BLaER1 treated with 17β-estradiol and CSF1 and Interleukin-3, amounts not matched to agents 10 nM and 100 nM (cell line): ENCODE measurements at regions not wholly inside any gene's neighbourhood (a gene's known extent, or its start where the extent isn't known, plus 50 kb on each side); places are given as distances from the start of the nearest gene placed in this dataset.

Experiments used
- H3K27ac ChIP-seq, 11 experiments: shearing (Covaris generic); formaldehyde crosslinking; 2 replicates each; pipeline ENCODE4 v1.8.1; 2022
- H3K27me3 ChIP-seq, 11 experiments: shearing (Covaris generic); formaldehyde crosslinking; 2 replicates each; pipeline ENCODE4 v1.8.1; 2022
- H3K36me3 ChIP-seq, 11 experiments: shearing (Covaris generic); formaldehyde crosslinking; 2 replicates each; pipeline ENCODE4 v1.8.1; 2022
- H3K4me1 ChIP-seq, 10 experiments: shearing (Covaris generic); formaldehyde crosslinking; 2 replicates each; pipeline ENCODE4 v1.8.1; 2022
- H3K4me2 ChIP-seq, 11 experiments: shearing (Covaris generic); formaldehyde crosslinking; 2 replicates each; pipeline ENCODE4 v1.8.1; 2022
- H3K4me3 ChIP-seq, 10 experiments: shearing (Covaris generic); formaldehyde crosslinking; 2 replicates each; pipeline ENCODE4 v1.8.1; 2022
- H3K9ac ChIP-seq, 11 experiments: shearing (Covaris generic); formaldehyde crosslinking; 2 replicates each; pipeline ENCODE4 v1.8.1; 2022
- H3K9me3 ChIP-seq, 11 experiments: shearing (Covaris generic); formaldehyde crosslinking; replicated peaks in 1 of 11; 2 replicates each; pipeline ENCODE4 v1.8.1; 2022
- H4K20me1 ChIP-seq, 11 experiments: shearing (Covaris generic); formaldehyde crosslinking; 2 replicates each; pipeline ENCODE4 v1.8.1; 2022
- Cebpa-rat ChIP-seq, 11 experiments: shearing (Covaris generic); IDR thresholded peaks; 2 replicates each; pipeline ENCODE4 v1.8.1; 2022

DNA sequence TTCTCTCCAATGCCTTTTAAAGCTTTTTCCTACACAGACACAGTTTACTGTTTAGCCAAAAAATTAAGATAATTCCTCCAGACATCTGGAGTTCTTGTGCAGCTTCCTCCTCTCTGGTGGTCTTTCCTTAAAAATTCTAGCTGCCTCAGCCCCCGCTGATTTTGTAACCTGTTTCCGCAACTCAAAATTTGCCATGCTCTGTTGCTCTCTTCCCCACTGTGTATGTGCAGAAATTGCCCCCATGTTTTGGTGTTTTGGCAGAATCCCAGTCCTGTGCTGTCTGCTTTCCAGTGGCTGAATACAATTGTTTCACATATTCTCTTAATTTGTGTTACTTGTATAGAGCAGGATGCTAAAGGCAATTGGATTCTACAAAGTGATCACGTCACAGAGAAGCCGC, 151.7 kb upstream of the PRSS1 start:
- TF ChIP-seq Cebpa-rat (IDR thresholded peaks at IDR 0.05) = peak in 3 of 11 experiments; percentile 37 to 51 (median 42); a peak in 3 of 22 replicates
- peak overlapping the region in 8 of 11 experiments; percentile 27 to 58 (median 46); a peak in 14 of 22 replicates for H3K9ac ChIP-seq
- peak overlapping the region in 8 of 11 experiments; percentile 48 to 77 (median 66); a peak in 16 of 22 replicates for H3K27ac ChIP-seq
- H3K4me2 ChIP-seq = peak overlapping the region; percentile 62 to 94 (median 80)
- H3K36me3 ChIP-seq = no peaks in the 10 kb centered on the region
- H3K27me3 ChIP-seq = no peaks in the 10 kb centered on the region
- no peaks in the 10 kb centered on the region for H3K9me3 ChIP-seq
- H3K4me1 ChIP-seq = peaks cover 16 to 60% (median 34%) of the 10 kb centered on the region in 10 experiments
- peak overlapping the region in 5 of 10 experiments; percentile 22 to 34 (median 26); a peak in 6 of 20 replicates for H3K4me3 ChIP-seq
- no peaks in the 10 kb centered on the region for H4K20me1 ChIP-seq

DNA sequence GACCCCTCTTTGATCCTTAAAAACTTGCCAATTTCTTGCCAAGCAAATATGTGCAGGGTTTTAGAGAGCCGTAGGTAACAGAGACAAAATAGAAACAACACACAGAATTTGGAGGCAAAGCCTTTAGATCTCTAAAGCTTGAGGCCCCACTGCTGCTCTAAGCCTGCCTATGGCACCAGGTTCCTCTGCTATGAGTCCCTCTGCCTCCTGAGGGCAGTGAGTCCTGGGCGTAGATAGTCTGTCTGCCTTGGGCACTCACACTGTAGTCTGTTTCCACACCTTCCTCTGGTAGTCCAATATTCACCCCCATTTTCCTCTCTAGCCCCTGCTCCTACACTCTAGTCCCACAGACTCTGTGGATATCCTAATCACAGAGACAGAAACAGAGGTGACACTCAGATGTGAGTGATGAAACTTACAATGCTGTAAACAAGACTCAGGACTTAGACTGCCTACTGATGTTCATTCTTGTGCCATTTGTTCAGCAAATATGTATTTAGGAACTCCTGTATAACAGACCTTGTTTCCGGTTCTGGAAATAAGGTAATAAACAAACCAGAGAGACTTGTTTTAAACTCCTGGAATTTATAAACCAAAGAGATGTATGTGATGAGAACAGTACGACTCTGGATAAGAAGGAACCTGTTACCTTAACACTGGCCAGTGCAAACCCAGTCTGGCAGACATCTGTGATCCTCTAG, 153.3 kb upstream of the PRSS1 start:
- Histone ChIP-seq H3K27ac (peak overlapping the region in 4 of 11 experiments; percentile 5 to 38 (median 19); a peak in 7 of 22 replicates), H3K4me2 (peak overlapping the region in 5 of 11 experiments; percentile 22 to 81 (median 51); a peak in 9 of 22 replicates), H3K27me3 (no peaks in the 10 kb centered on the region), H3K36me3 (no peaks in the 10 kb centered on the region), H3K4me3 (no peak overlapping the region), H3K9ac (no peak overlapping the region), H3K9me3 (no peaks in the 10 kb centered on the region), H4K20me1 (no peaks in the 10 kb centered on the region), H3K4me1 (peaks cover 16 to 47% (median 30%) of the 10 kb centered on the region in 10 experiments)
- TF ChIP-seq Cebpa-rat (IDR thresholded peaks at IDR 0.05) = no peak

DNA sequence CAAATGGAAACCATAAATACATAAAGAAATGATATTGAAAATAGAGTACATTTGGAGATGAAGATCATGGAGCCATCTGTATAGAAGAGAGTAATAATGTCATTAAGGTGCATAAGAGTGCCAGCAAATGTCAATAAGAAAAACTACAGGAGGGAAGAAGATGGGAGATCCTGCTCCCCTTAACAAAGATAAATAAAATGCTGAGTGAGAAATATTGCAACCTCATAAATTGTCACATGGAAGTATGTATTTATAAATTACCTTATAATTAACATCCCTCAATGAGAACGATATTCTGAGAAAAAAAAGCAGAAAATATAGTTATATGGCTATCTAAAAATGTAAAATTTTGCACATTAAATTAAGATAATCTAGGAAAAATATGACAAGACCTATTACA, 155.2 kb upstream of the PRSS1 start:
- no peaks in the 10 kb centered on the region for H4K20me1 ChIP-seq
- no peaks in the 10 kb centered on the region for H3K9me3 ChIP-seq
- no peaks in the 10 kb centered on the region for H3K27me3 ChIP-seq
- no peak overlapping the region for H3K4me3 ChIP-seq
- no peak overlapping the region for H3K9ac ChIP-seq
- no peak for TF ChIP-seq Cebpa-rat (IDR thresholded peaks at IDR 0.05)
- H3K4me1 ChIP-seq = peaks cover 16 to 41% (median 28%) of the 10 kb centered on the region in 10 experiments
- H3K4me2 ChIP-seq = no peak overlapping the region
- no peaks in the 10 kb centered on the region for H3K36me3 ChIP-seq
- H3K27ac ChIP-seq = no peak overlapping the region

DNA sequence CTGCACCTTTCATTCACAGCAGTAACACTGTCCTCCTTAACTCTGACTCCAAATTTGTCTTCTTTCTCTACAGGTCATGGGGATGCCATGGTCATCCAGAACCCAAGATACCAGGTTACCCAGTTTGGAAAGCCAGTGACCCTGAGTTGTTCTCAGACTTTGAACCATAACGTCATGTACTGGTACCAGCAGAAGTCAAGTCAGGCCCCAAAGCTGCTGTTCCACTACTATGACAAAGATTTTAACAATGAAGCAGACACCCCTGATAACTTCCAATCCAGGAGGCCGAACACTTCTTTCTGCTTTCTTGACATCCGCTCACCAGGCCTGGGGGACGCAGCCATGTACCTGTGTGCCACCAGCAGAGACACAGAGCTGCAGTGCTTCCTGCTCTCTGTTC, 156.2 kb upstream of the PRSS1 start:
- Histone ChIP-seq H3K9ac (no peak overlapping the region), H3K9me3 (no peaks in the 10 kb centered on the region), H3K27ac (no peak overlapping the region), H3K4me3 (no peak overlapping the region), H3K4me2 (peak overlapping the region in 1 of 11 experiments; percentile 12; a peak in 3 of 22 replicates), H4K20me1 (no peaks in the 10 kb centered on the region), H3K27me3 (no peaks in the 10 kb centered on the region), H3K36me3 (no peaks in the 10 kb centered on the region), H3K4me1 (peaks cover 11 to 31% (median 21%) of the 10 kb centered on the region in 10 experiments)
- TF ChIP-seq Cebpa-rat (IDR thresholded peaks at IDR 0.05) = no peak

DNA sequence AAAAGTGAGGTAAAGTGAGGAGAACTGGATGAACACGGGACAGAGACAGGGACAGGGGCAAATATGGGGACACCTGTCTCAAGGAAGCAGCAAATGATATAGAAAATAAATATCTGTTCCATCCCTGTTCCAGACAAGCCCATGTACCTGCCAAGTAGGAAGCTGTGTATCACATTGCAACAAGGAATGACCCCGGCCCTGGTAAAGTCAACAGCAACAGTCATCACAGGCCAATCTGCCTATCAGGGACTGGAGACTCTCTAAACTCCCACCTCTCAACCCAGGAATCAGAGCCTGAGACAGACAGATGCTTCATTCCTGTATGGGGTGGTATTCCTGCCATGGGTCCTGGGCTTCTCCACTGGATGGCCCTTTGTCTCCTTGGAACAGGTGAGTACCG, 156.6 kb upstream of the PRSS1 start:
- Histone ChIP-seq H3K36me3 (no peaks in the 10 kb centered on the region), H3K27me3 (no peaks in the 10 kb centered on the region), H3K9me3 (no peaks in the 10 kb centered on the region), H3K4me2 (no peak overlapping the region), H3K27ac (no peak overlapping the region), H4K20me1 (no peaks in the 10 kb centered on the region), H3K4me3 (no peak overlapping the region), H3K9ac (no peak overlapping the region), H3K4me1 (peaks cover 7 to 31% (median 17%) of the 10 kb centered on the region in 10 experiments)
- no peak for TF ChIP-seq Cebpa-rat (IDR thresholded peaks at IDR 0.05)

DNA sequence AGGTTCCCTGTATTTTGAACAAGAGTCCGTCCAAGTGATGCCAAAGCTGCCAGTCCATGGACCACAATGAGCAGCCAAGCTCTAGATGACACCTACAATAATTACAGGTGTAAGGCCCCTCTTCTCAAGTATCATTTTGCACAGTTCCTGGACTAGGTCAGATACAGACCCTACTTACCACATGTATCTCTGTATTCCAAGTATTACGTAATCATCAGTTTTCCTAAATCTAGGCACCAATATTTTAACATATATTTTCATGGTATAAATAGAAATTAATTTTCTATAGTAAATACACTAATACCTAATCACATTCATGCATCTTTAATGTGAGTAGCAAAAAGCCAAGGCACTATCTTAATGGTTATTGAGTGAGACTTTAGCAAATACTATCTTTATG, 157.0 kb upstream of the PRSS1 start:
- TF ChIP-seq Cebpa-rat (IDR thresholded peaks at IDR 0.05) = peak in 8 of 11 experiments; percentile 18 to 82 (median 46); a peak in 9 of 22 replicates
- no peak overlapping the region for H3K4me2 ChIP-seq
- H3K4me1 ChIP-seq = peaks cover 3 to 28% (median 13%) of the 10 kb centered on the region in 10 experiments
- H3K9ac ChIP-seq = no peak overlapping the region
- no peak overlapping the region for H3K4me3 ChIP-seq
- H4K20me1 ChIP-seq = no peaks in the 10 kb centered on the region
- H3K27me3 ChIP-seq = no peaks in the 10 kb centered on the region
- H3K36me3 ChIP-seq = no peaks in the 10 kb centered on the region
- no peak overlapping the region for H3K27ac ChIP-seq
- H3K9me3 ChIP-seq = no peaks in the 10 kb centered on the region

DNA sequence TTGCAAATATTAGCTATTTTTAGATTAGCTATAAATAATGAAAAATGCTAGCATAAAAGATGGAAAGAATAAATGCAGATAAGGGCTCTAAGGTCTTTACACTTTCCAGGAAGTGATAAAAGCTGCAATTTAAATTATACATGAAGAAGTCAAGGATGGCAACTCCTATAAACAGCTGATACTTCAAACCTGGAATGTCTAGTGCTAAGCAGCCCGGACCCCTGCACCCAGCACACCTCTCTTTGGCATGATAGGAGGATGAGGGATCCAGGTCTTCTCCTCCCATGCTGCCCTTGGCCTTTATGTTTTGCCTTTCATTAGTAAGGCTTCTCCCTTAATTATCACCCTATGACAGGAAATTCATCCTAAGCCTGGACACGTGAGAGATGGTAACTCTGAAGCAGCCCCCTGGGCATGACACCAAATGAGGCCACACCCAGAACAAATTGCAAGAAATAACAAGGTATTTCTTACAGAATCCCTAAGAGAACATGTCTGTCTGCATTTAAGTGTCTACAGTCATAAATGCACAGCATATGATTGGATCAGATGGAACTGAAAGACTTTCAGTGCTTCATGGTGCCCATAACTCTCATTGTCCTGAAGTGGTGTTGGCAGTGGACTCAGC, 158.3 kb upstream of the PRSS1 start:
- H3K4me1 ChIP-seq = peaks cover 0 to 15% (median 4%) of the 10 kb centered on the region in 10 experiments; a peak in 8 of 20 replicates
- no peak overlapping the region for H3K4me3 ChIP-seq
- no peak overlapping the region for H3K27ac ChIP-seq
- no peaks in the 10 kb centered on the region for H4K20me1 ChIP-seq
- no peak overlapping the region for H3K9ac ChIP-seq
- H3K36me3 ChIP-seq = no peaks in the 10 kb centered on the region
- no peak overlapping the region for H3K4me2 ChIP-seq
- H3K9me3 ChIP-seq = no peaks in the 10 kb centered on the region
- TF ChIP-seq Cebpa-rat (IDR thresholded peaks at IDR 0.05) = no peak
- H3K27me3 ChIP-seq = no peaks in the 10 kb centered on the region

DNA sequence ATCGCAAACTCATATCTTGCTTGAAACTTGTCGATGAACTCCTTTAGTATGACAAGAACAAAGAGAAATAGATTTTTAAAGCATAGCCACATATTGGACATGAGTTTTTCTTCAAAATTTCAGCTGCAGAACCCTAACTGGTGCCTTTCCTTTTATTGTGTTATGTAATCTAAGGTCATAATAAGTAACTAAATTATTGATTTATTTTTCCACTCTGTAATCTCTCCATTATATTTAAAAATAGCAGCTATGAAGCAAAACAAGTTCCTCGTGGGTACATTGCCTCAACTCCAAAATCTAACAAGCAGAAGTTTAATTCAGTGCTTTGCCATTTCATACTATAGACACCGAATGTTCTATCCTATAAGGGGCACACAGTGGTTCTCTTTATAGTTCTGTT, 159.2 kb upstream of the PRSS1 start:
- Histone ChIP-seq H3K4me1 (peaks cover 0 to 10% (median 0%) of the 10 kb centered on the region in 10 experiments; a peak in 3 of 20 replicates), H4K20me1 (no peaks in the 10 kb centered on the region), H3K27ac (no peak overlapping the region), H3K9ac (no peak overlapping the region), H3K4me3 (no peak overlapping the region), H3K27me3 (no peaks in the 10 kb centered on the region), H3K9me3 (no peaks in the 10 kb centered on the region), H3K36me3 (no peaks in the 10 kb centered on the region), H3K4me2 (no peak overlapping the region)
- TF ChIP-seq Cebpa-rat (IDR thresholded peaks at IDR 0.05) = no peak

DNA sequence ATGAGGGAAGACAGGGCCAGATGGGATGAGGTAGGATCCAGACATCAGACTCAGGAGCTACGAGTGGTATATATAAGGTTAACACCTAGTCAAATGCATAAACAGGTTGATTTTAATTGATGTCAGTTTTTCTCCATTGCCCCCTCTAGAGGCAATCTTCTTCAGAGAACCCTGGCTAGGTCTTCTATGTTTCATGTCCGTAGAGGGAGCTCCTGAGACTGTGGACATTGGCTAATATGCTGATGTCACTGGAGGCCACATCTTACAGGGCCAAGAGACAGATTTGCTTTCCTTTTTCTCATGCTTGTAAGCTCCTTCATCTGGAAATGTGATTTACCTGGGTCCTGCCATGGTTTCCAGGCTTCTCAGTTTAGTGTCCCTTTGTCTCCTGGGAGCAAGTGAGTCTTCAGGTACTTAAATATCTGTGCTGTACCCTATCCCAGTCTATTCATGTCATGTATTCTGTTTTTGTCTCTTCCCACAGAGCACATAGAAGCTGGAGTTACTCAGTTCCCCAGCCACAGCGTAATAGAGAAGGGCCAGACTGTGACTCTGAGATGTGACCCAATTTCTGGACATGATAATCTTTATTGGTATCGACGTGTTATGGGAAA, 161.6 kb upstream of the PRSS1 start:
- Histone ChIP-seq H3K27ac (no peak overlapping the region), H4K20me1 (no peaks in the 10 kb centered on the region), H3K4me2 (no peak overlapping the region), H3K4me3 (no peak overlapping the region), H3K9me3 (no peaks in the 10 kb centered on the region), H3K27me3 (no peaks in the 10 kb centered on the region), H3K9ac (no peak overlapping the region), H3K4me1 (peaks cover 0 to 9% (median 4%) of the 10 kb centered on the region in 10 experiments; a peak in 5 of 20 replicates), H3K36me3 (no peaks in the 10 kb centered on the region)
- TF ChIP-seq Cebpa-rat (IDR thresholded peaks at IDR 0.05) = no peak
